Neural progenitor cell (in vitro differentiated cells): ENCODE measurements at regions not wholly inside any gene's neighbourhood (a gene's known extent, or its start where the extent isn't known, plus 50 kb on each side); places are given as distances from the start of the nearest gene placed in this dataset.

ENCODE experiments used
- EZH2 ChIP-seq: fragments of 200-600 bp; sonication (generic); IDR thresholded peaks from 2 replicates; pipeline ENCODE4 v1.6.1; 2017; ENCODE audit warnings: antibody characterized with exemption, mild to moderate bottlenecking, moderate library complexity
- EZH2phosphoT487 ChIP-seq: fragments of 200-600 bp; sonication (generic); IDR thresholded peaks from 2 replicates; pipeline ENCODE4 v1.6.1; 2017; ENCODE audit warnings: antibody characterized with exemption
- TF ChIP-seq, protein P1 (sequence below): fragments of 200-600 bp; sonication (generic); IDR thresholded peaks from 2 replicates; pipeline ENCODE4 v1.5.1; 2017; ENCODE audit warnings: antibody characterized with exemption, mild to moderate bottlenecking

DNA sequence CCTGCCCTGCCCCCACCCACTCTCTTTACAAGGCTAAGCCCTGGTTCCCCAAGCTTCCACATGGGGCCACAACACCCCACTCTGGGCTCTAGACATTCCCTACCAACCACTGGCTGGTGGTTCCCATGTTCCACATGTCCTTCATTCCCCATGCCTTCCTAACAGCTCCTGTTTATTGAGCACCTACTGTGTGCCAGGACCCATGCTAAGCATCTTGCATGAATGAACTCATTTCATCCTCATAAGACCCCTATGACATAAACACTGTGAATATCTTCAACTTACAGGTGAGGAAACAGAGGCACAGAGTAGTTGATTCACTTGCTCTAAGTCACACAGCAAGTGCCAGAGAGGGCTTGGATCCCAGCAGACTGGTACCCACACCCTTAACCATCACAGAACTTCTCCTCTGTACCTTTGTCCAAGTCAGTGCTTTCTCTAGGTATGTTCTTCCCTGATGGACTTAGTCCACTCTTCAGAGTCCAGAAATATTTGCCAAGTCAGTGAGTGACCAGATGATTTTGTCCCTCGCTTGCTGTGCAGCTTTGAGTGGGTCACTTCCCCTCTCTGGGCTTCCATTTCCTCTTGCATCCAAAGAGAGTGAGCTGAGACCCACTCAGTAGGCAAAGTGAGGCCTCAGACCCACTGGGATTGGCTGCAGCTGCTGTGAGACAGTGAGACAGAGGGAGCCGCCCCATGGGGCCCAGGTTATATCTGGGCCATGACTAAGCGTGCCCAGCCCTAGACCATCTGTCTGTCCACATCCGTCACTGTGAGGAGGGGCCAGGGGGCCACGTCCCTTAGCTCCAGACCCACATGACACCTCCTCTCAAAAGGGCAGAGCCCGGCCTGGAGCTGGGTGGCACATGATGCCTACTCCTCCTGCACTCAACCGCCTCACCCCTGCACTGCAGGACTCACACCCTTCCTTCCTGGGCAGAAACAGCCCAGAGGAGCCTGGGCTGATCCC lies 132.4 kb downstream of the MN1 start:
- TF ChIP-seq, protein P1, sequence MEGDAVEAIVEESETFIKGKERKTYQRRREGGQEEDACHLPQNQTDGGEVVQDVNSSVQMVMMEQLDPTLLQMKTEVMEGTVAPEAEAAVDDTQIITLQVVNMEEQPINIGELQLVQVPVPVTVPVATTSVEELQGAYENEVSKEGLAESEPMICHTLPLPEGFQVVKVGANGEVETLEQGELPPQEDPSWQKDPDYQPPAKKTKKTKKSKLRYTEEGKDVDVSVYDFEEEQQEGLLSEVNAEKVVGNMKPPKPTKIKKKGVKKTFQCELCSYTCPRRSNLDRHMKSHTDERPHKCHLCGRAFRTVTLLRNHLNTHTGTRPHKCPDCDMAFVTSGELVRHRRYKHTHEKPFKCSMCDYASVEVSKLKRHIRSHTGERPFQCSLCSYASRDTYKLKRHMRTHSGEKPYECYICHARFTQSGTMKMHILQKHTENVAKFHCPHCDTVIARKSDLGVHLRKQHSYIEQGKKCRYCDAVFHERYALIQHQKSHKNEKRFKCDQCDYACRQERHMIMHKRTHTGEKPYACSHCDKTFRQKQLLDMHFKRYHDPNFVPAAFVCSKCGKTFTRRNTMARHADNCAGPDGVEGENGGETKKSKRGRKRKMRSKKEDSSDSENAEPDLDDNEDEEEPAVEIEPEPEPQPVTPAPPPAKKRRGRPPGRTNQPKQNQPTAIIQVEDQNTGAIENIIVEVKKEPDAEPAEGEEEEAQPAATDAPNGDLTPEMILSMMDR: no peak
- TF ChIP-seq EZH2: no peak
- TF ChIP-seq EZH2phosphoT487: no peak
